ENCODE measurements at regions not wholly inside any gene's neighbourhood (a gene's known extent, or its start where the extent isn't known, plus 50 kb on each side); places are given as distances from the start of the nearest gene placed in this dataset.
"Not testable (repeated sequence)": the region's sequence is repeated elsewhere in the genome, so short reads cannot be mapped to it uniquely, and the experiment has no call there.

DNA sequence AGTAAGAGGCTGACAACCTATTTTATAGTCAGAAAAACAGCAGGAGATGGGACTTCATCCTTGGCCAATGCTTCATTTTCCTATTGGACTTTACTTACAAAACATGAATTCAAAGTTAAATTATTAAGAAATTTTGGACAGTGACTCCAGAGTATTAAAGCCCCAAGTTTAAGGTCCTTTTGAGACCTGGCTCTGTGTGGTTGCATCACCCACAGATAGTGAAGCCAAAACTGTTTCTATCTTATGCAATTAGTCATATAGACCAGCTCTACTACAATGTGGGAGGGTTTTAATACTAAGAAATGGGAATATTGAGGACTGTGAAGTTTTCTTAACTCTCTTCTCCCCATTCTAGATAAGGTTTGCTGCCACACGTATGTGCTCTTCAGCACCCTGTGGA is 196.7 kb upstream of the AR start:
- intact Hi-C loops (cut with DNase I; ENCODE audit: low total_unique reads), result no loop called here
- WGBS, 2 donors, result 79 to 88% methylated on average over 1 of the region's 1 CpG
- no peak for TF ChIP-seq CTCF (IDR thresholded peaks at IDR 0.05)
- TF ChIP-seq POLR2A (IDR thresholded peaks at IDR 0.05), result no peak
- H3K4me3 ChIP-seq (ENCODE audit: low read depth, poor library complexity, severe bottlenecking), result no peak overlapping the region
- DNase-seq (ENCODE audit: low spot score in 2 of 2), result no peak

DNA sequence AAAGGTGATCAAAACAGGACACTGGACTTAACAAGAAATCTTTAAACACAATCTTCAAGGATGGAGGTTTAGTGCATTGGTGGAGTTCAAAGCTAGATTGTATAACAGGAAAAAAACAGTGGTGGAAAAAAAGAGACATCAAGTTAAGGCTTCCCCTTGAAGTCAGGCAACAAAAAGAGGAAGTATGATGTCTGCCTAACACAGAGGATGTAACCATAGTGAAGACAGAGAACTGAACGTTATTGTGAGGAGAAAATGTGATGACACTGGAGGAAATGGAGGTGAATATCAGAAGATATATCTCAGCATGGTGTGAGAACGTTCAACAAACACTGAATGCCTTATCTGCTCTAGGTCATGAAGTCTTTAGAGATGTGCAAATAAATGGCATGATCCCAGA is 192.4 kb upstream of the AR start:
- intact Hi-C loops (cut with DNase I; ENCODE audit: low total_unique reads), result no loop called here
- no peak for DNase-seq (ENCODE audit: low spot score in 2 of 2)
- TF ChIP-seq CTCF (IDR thresholded peaks at IDR 0.05), result no peak
- no peak for TF ChIP-seq POLR2A (IDR thresholded peaks at IDR 0.05)
- 26 to 50% methylated on average over 2 of the region's 2 CpGs for WGBS, 2 donors
- no peak overlapping the region for H3K4me3 ChIP-seq (ENCODE audit: low read depth, poor library complexity, severe bottlenecking)

GRCh38 chrX:67353651-67354370 is 190.0 kb upstream of the AR start:
- intact Hi-C loops (cut with DNase I; ENCODE audit: low total_unique reads), result no loop called here
- DNase-seq (ENCODE audit: low spot score in 2 of 2), result no peak
- WGBS, 2 donors, result 84 to 89% methylated on average over 2 of the region's 2 CpGs
- no peak overlapping the region for H3K4me3 ChIP-seq (ENCODE audit: low read depth, poor library complexity, severe bottlenecking)
- TF ChIP-seq CTCF (IDR thresholded peaks at IDR 0.05) (no peak), POLR2A (IDR thresholded peaks at IDR 0.05) (no peak)

- intact Hi-C loops (cut with DNase I; ENCODE audit: low total_unique reads); DNase-seq (ENCODE audit: low spot score in 2 of 2); H3K4me3 ChIP-seq (ENCODE audit: low read depth, poor library complexity, severe bottlenecking): not testable (repeated sequence)
- 77 to 93% methylated on average over 2 of the region's 2 CpGs for WGBS, 2 donors
Measured at GRCh38 chrX:67361267-67361666, 182.6 kb upstream of the AR start.

DNA sequence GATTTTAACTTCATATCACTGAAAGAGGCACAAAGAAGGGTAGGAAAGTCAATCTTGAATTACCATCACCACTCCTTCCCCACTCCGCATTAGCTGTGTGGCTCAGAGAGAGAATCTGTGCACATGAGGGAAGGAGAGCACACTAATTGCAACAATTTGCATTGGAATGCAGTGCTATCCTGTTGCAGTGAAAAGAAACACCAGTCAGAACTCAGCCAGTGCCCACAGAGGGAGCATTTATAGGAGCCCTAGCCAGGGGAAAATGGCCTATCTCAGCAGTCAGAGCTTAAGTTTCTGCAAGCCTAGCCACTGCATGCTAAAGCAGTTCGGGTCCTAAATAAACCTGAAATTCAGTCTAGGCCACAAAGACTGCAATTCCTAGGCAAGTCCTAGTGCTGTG is 159.4 kb upstream of the AR start:
- H3K4me3 ChIP-seq (ENCODE audit: low read depth, poor library complexity, severe bottlenecking), result no peak overlapping the region
- DNase-seq (ENCODE audit: low spot score in 2 of 2), result no peak
- WGBS, 2 donors, result 83 to 100% methylated on average over 2 of the region's 2 CpGs
- TF ChIP-seq CTCF (IDR thresholded peaks at IDR 0.05), result no peak
- TF ChIP-seq POLR2A (IDR thresholded peaks at IDR 0.05), result no peak
- intact Hi-C loops (cut with DNase I; ENCODE audit: low total_unique reads), result no loop called here

DNA sequence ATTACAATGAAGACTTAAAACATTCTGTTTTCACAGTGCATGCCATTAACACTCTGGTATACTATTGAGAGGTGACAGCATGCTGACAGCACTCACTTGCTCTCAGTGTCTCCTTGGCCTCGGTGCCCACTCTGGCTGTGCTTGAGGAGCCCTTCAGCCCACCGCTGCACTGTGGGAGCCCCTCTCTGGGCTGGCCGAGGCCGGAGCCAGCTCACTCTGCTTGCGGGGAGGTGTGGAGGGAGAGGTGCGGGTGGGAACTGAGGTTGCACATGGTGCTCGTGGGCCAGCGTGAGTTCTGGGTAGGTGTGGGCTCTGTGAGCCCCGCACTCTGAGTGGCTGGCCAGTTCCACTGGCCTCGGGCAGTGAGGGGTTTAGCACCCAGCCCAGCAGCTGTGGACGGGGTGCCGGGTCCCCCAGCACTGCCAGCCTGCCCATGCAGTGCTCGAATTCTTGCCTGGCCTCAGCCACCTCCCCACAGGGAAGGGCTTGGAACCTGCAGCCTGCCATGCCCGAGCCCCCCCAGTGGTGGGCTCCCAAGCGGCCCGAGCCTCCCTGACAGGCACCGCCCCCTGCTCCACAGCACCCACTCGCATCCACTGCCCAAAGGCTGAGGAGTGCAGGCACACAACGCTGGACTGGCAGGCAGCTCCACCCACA is 135.3 kb upstream of the AR start:
- intact Hi-C loops (cut with DNase I; ENCODE audit: low total_unique reads), result no loop called here
- 84 to 93% methylated on average over 6 to 18 of the region's 19 CpGs for WGBS, 2 donors
- H3K4me3 ChIP-seq (ENCODE audit: low read depth, poor library complexity, severe bottlenecking), result no peak overlapping the region
- no peak for DNase-seq (ENCODE audit: low spot score in 2 of 2)
- no peak for TF ChIP-seq POLR2A (IDR thresholded peaks at IDR 0.05)
- no peak for TF ChIP-seq CTCF (IDR thresholded peaks at IDR 0.05)
